Heart right ventricle (tissue), 16 donors: ENCODE measurements at regions not wholly inside any gene's neighbourhood (a gene's known extent, or its start where the extent isn't known, plus 50 kb on each side); places are given as distances from the start of the nearest gene placed in this dataset.

ENCODE experiments used
- ATAC-seq, 8 donors: fragments of 200-7000 bp; cut with Tn5 transposase; one replicate each; pipeline ENCODE4 v1.9.1; 2020; ENCODE audit warnings: mild to moderate bottlenecking in 8 of 8, moderate library complexity in 8 of 8, moderate number of reproducible peaks in 1 of 8
- DNase-seq, 2 donors: peaks; one replicate each; pipeline ENCODE4 v3.0.0-alpha.2; 2020
- H3K27ac ChIP-seq, 10 donors: fragments of 200-600 bp; sonication (generic) in 2 of 10; one replicate each; pipeline versions ENCODE4 v1.5.0 to v1.8.0; 2020 to 2022; ENCODE audit warnings: mild to moderate bottlenecking in 3 of 10
- H3K27me3 ChIP-seq, 7 donors: fragments of 200-600 bp; one replicate each; pipeline ENCODE4 v1.8.0; 2021 to 2022; ENCODE audit warnings: mild to moderate bottlenecking in 2 of 7
- H3K36me3 ChIP-seq, 9 donors: fragments of 200-600 bp; sonication (generic) in 1 of 9; one replicate each; pipeline versions ENCODE4 v1.5.0 to v1.8.0; 2020 to 2022; ENCODE audit warnings: mild to moderate bottlenecking in 2 of 9
- H3K4me1 ChIP-seq, 9 donors: fragments of 200-600 bp; sonication (generic) in 1 of 9; one replicate each; pipeline versions ENCODE4 v1.5.0 to v1.8.0; 2020 to 2022; ENCODE audit warnings: mild to moderate bottlenecking in 4 of 9
- H3K4me3 ChIP-seq, 10 donors: fragments of 200-600 bp; sonication (generic) in 2 of 10; one replicate each; pipeline versions ENCODE4 v1.5.0 to v1.8.0; 2020 to 2022; ENCODE audit warnings: mild to moderate bottlenecking in 7 of 10, moderate library complexity in 2 of 10
- H3K9me3 ChIP-seq, 11 donors: fragments of 200-600 bp in 10 of 11; sonication (generic) in 2 of 11; one replicate each; pipeline versions ENCODE4 v1.5.0 to v1.8.0; 2013 to 2022; ENCODE audit warnings: mild to moderate bottlenecking in 2 of 11, control low read depth in 1 of 11, moderate library complexity in 1 of 11
- CTCF ChIP-seq, 9 donors: fragments of 200-600 bp; sonication (generic) in 2 of 9; IDR thresholded peaks; one replicate each; pipeline versions ENCODE4 v1.5.0 to v1.8.0; 2021 to 2022; ENCODE audit warnings: antibody characterized with exemption in 9 of 9, mild to moderate bottlenecking in 5 of 9, moderate library complexity in 1 of 9
- WGBS, 2 donors: extraction: QIAGEN DNeasy Blood & Tissue Kit; methylation state at CpG; one replicate each; pipeline ENCODE4 v1.1.7; 2013; ENCODE audit warnings: inconsistent platforms in 1 of 2; 5-methylcytosine and 5-hydroxymethylcytosine counted together
- intact Hi-C, 10 donors: fragments of 100-400 bp; cut with DNase I; formaldehyde crosslinking; loops; one replicate each; pipeline versions ENCODE4 v1.11.1 to v1.14.2; 2022
- donor health status: Arrhythmogenic right ventricular cardiomyopathy.
- donor health status: ischemic (EF 13 %, LVEDD 7.1; RV severe dilation, severe dysfunction).
- donor health status: healthy with polysubstance abuse.
- donor health status: DM: no; HTN: yes; CAD: no.
- donor health status: DM: no; HTN: no; CAD: no.
- donor health status: ischemic (EF 25% LVEDD 6.9; RV normal size, moderate dysfunction).
- donor health status: ischemic (EF 25% LVEDD 5.7; RV mildly dilated, moderate dysfunction).
- donor health status: healthy.
- donor health status: DM: yes; HTN: yes; CAD: no.
- donor health status: Ischemic cardiomyopathy.
- donor health status: ischemic (EF 35%, LVEDD 5.7; RV mildly dilated, moderate dysfunction).
- donor health status: nonischemic (EF 11% LVEDD 7.7; RV severe dilation, severe dysfunction).
- donor health status: DM: yes; HTN: yes; CAD: no.
- donor health status: PGD.
- donor health status: ischemic (EF 29% LVEDD 5.4; RV normal size, mild dysfunction).
- donor health status: nonischemic (EF 23%, LVEDD 6.1; RV moderate dilation, normal function).

GRCh38 chr11:8779107-8779506 lies 96.5 kb downstream of the RPL27A start:
- no peak for TF ChIP-seq CTCF (IDR thresholded peaks at IDR 0.05)
- Histone ChIP-seq H3K27me3 (no peaks in the 10 kb centered on the region), H3K4me3 (no peak overlapping the region), H3K36me3 (no peaks in the 10 kb centered on the region), H3K9me3 (no peaks in the 10 kb centered on the region), H3K27ac (peak overlapping the region; percentile 52 to 76 (median 72)), H3K4me1 (peaks cover 28 to 78% (median 66%) of the 10 kb centered on the region in 9 donors)
- no peak for DNase-seq
- intact Hi-C loops: no loop called here
- WGBS, 2 donors: 48 to 54% methylated on average over 4 of the region's 4 CpGs
- peak in 2 of 8 donors; percentile 2 to 17 for ATAC-seq

DNA sequence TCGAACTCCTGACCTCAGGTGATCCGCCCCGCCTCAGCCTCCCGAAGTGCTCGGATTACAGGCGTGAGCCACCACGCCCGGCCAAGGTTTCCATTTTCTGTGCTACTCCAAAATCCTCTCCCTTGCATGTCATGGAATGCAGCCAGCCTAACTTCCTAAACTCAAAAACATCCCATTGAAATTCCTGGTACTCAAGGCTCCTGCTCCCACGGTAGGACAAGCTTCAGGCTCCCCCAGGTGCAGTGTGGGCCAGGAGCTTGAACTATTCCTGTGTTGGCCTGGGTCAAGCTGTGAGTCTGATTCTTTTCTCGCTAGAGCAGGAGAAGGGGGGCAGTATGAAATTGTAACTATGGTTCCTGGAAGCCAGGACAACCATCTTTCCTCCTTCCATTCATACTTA lies 97.1 kb downstream of the RPL27A start:
- peak overlapping the region in 6 of 10 donors; percentile 11 to 73 (median 64) for H3K27ac ChIP-seq
- H3K4me3 ChIP-seq: no peak overlapping the region
- H3K4me1 ChIP-seq: peaks cover 28 to 76% (median 62%) of the 10 kb centered on the region in 9 donors
- no peak for TF ChIP-seq CTCF (IDR thresholded peaks at IDR 0.05)
- no peak for ATAC-seq
- 80 to 82% methylated on average over 10 of the region's 10 CpGs for WGBS, 2 donors
- no peaks in the 10 kb centered on the region for H3K36me3 ChIP-seq
- intact Hi-C loops: no loop called here
- H3K27me3 ChIP-seq: no peaks in the 10 kb centered on the region
- DNase-seq: no peak
- no peaks in the 10 kb centered on the region for H3K9me3 ChIP-seq

GRCh38 chr11:8784954-8785353 lies 102.4 kb downstream of the RPL27A start:
- peak overlapping the region in 4 of 10 donors; percentile 14 to 49 (median 36) for H3K27ac ChIP-seq
- no peak overlapping the region for H3K4me3 ChIP-seq
- H3K27me3 ChIP-seq: no peaks in the 10 kb centered on the region
- ATAC-seq (no peak), DNase-seq (no peak)
- peaks cover 0 to 4% (median 0%) of the 10 kb centered on the region in 9 donors for H3K36me3 ChIP-seq
- no peaks in the 10 kb centered on the region for H3K9me3 ChIP-seq
- TF ChIP-seq CTCF (IDR thresholded peaks at IDR 0.05): no peak
- intact Hi-C loops: no loop called here
- 51 to 60% methylated on average over 6 of the region's 6 CpGs for WGBS, 2 donors
- H3K4me1 ChIP-seq: peaks cover 11 to 69% (median 51%) of the 10 kb centered on the region in 9 donors

DNA sequence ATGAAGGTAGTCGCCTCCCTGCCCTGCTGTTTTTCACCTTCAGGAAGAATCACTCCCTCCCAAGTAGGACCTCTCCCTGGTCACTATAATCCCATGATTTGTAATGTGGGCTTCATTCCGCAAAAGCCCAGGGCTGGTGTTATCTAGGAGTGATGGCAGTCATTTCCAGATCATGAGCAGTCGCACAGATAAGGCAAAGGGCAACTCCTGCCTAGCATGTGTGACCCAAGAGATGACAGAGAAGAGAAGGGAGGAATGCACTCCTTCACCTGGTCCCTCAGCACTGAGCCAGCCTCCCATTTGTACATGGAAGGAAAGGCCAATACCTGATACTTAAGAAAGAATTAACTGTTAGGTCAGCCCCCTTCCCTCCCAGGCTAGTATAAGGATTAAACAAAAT lies 102.9 kb downstream of the RPL27A start:
- Histone ChIP-seq H3K27me3 (no peaks in the 10 kb centered on the region), H3K9me3 (no peaks in the 10 kb centered on the region), H3K4me3 (no peak overlapping the region), H3K36me3 (peaks cover 0 to 4% (median 0%) of the 10 kb centered on the region in 9 donors), H3K4me1 (peaks cover 8 to 69% (median 51%) of the 10 kb centered on the region in 9 donors), H3K27ac (peak overlapping the region in 4 of 10 donors; percentile 14 to 49 (median 36))
- no peak for TF ChIP-seq CTCF (IDR thresholded peaks at IDR 0.05)
- WGBS, 2 donors: 61 to 64% methylated on average over 3 of the region's 3 CpGs
- intact Hi-C loops: no loop called here
- DNase-seq (no peak), ATAC-seq (peak in 5 of 8 donors; percentile 14 to 71 (median 45))
